ENCODE measurements at regions not wholly inside any gene's neighbourhood (a gene's known extent, or its start where the extent isn't known, plus 50 kb on each side); places are given as distances from the start of the nearest gene placed in this dataset.

- DNase-seq (peak; percentile 3), ATAC-seq (ENCODE audit: insufficient read depth, low read depth) (no peak)
- Histone ChIP-seq H3K9ac (ENCODE audit: low read depth, low read length) (no peak overlapping the region), H3K27ac (ENCODE audit: low read length) (no peak overlapping the region), H3K27me3 (ENCODE audit: insufficient read depth, low read length, poor library complexity) (no peaks in the 10 kb centered on the region), H3K4me1 (ENCODE audit: insufficient read depth, low read length) (0 out of 2 replicates have a peak, but pooled peaks cover 3% of the 10 kb centered on the region), H3K4me3 (ENCODE audit: low read depth in 1 of 2, low read length in 2 of 2) (no peak overlapping the region), H3K36me3 (ENCODE audit: insufficient read depth, low read length) (no peaks in the 10 kb centered on the region), H3K4me2 (ENCODE audit: insufficient read depth, low read length) (no peak overlapping the region), H4K20me1 (ENCODE audit: insufficient read depth, low read length) (no peaks in the 10 kb centered on the region), H3K9me3 (ENCODE audit: insufficient read depth, low read length, severe bottlenecking) (no peaks in the 10 kb centered on the region), H2AFZ (ENCODE audit: low read depth, low read length) (no peak overlapping the region), H3K79me2 (ENCODE audit: insufficient read depth, low read length) (no peaks in the 10 kb centered on the region)
- TF ChIP-seq CTCF (IDR thresholded peaks at IDR 0.05; ENCODE audit: borderline replicate concordance, extremely low read depth, low read length, poor library complexity, severe bottlenecking) (peak; percentile 31), EZH2 (IDR thresholded peaks at IDR 0.05; ENCODE audit: borderline replicate concordance, low read depth, low read length, severe bottlenecking) (no peak)
Measured at GRCh38 chrY:15360471-15360870, 836.1 kb downstream of the NLGN4Y start.

- DNase-seq: no peak
- H3K9me3 ChIP-seq (ENCODE audit: insufficient read depth, low read length, severe bottlenecking): no peaks in the 10 kb centered on the region
- no peak overlapping the region for H2AFZ ChIP-seq (ENCODE audit: low read depth, low read length)
- no peaks in the 10 kb centered on the region for H4K20me1 ChIP-seq (ENCODE audit: insufficient read depth, low read length)
- no peak for TF ChIP-seq EZH2 (IDR thresholded peaks at IDR 0.05; ENCODE audit: borderline replicate concordance, low read depth, low read length, severe bottlenecking)
- TF ChIP-seq CTCF (IDR thresholded peaks at IDR 0.05; ENCODE audit: borderline replicate concordance, extremely low read depth, low read length, poor library complexity, severe bottlenecking): no peak
- H3K36me3 ChIP-seq (ENCODE audit: insufficient read depth, low read length): no peaks in the 10 kb centered on the region
- H3K27me3 ChIP-seq (ENCODE audit: insufficient read depth, low read length, poor library complexity): no peaks in the 10 kb centered on the region
- no peak overlapping the region for H3K4me2 ChIP-seq (ENCODE audit: insufficient read depth, low read length)
- ATAC-seq (ENCODE audit: insufficient read depth, low read depth): no peak
- H3K79me2 ChIP-seq (ENCODE audit: insufficient read depth, low read length): no peaks in the 10 kb centered on the region
- H3K4me3 ChIP-seq (ENCODE audit: low read depth in 1 of 2, low read length in 2 of 2): no peak overlapping the region
- H3K27ac ChIP-seq (ENCODE audit: low read length): no peak overlapping the region
- no peaks in the 10 kb centered on the region for H3K4me1 ChIP-seq (ENCODE audit: insufficient read depth, low read length)
- H3K9ac ChIP-seq (ENCODE audit: low read depth, low read length): no peak overlapping the region
Measured at GRCh38 chrY:15364996-15365395, 840.7 kb downstream of the NLGN4Y start.

GRCh38 chrY:15368786-15369185, 844.5 kb downstream of the NLGN4Y start:
- DNase-seq (no peak), ATAC-seq (ENCODE audit: insufficient read depth, low read depth) (no peak)
- Histone ChIP-seq H3K27me3 (ENCODE audit: insufficient read depth, low read length, poor library complexity) (no peaks in the 10 kb centered on the region), H3K4me1 (ENCODE audit: insufficient read depth, low read length) (no peaks in the 10 kb centered on the region), H3K9me3 (ENCODE audit: insufficient read depth, low read length, severe bottlenecking) (no peaks in the 10 kb centered on the region), H4K20me1 (ENCODE audit: insufficient read depth, low read length) (no peaks in the 10 kb centered on the region), H3K4me3 (ENCODE audit: low read depth in 1 of 2, low read length in 2 of 2) (no peak overlapping the region), H3K27ac (ENCODE audit: low read length) (no peak overlapping the region), H3K9ac (ENCODE audit: low read depth, low read length) (no peak overlapping the region), H2AFZ (ENCODE audit: low read depth, low read length) (no peak overlapping the region), H3K36me3 (ENCODE audit: insufficient read depth, low read length) (no peaks in the 10 kb centered on the region), H3K4me2 (ENCODE audit: insufficient read depth, low read length) (no peak overlapping the region), H3K79me2 (ENCODE audit: insufficient read depth, low read length) (no peaks in the 10 kb centered on the region)
- TF ChIP-seq EZH2 (IDR thresholded peaks at IDR 0.05; ENCODE audit: borderline replicate concordance, low read depth, low read length, severe bottlenecking) (no peak), CTCF (IDR thresholded peaks at IDR 0.05; ENCODE audit: borderline replicate concordance, extremely low read depth, low read length, poor library complexity, severe bottlenecking) (no peak)

- no peaks in the 10 kb centered on the region for H3K79me2 ChIP-seq (ENCODE audit: insufficient read depth, low read length)
- H4K20me1 ChIP-seq (ENCODE audit: insufficient read depth, low read length): no peaks in the 10 kb centered on the region
- H3K4me1 ChIP-seq (ENCODE audit: insufficient read depth, low read length): no peaks in the 10 kb centered on the region
- H3K4me2 ChIP-seq (ENCODE audit: insufficient read depth, low read length): no peak overlapping the region
- TF ChIP-seq EZH2 (IDR thresholded peaks at IDR 0.05; ENCODE audit: borderline replicate concordance, low read depth, low read length, severe bottlenecking): no peak
- no peak for TF ChIP-seq CTCF (IDR thresholded peaks at IDR 0.05; ENCODE audit: borderline replicate concordance, extremely low read depth, low read length, poor library complexity, severe bottlenecking)
- no peaks in the 10 kb centered on the region for H3K9me3 ChIP-seq (ENCODE audit: insufficient read depth, low read length, severe bottlenecking)
- no peak overlapping the region for H2AFZ ChIP-seq (ENCODE audit: low read depth, low read length)
- no peaks in the 10 kb centered on the region for H3K27me3 ChIP-seq (ENCODE audit: insufficient read depth, low read length, poor library complexity)
- ATAC-seq (ENCODE audit: insufficient read depth, low read depth): no peak
- DNase-seq: no peak
- H3K27ac ChIP-seq (ENCODE audit: low read length): no peak overlapping the region
- no peak overlapping the region for H3K9ac ChIP-seq (ENCODE audit: low read depth, low read length)
- no peak overlapping the region for H3K4me3 ChIP-seq (ENCODE audit: low read depth in 1 of 2, low read length in 2 of 2)
- no peaks in the 10 kb centered on the region for H3K36me3 ChIP-seq (ENCODE audit: insufficient read depth, low read length)
Measured at GRCh38 chrY:15385178-15385577, 860.8 kb downstream of the NLGN4Y start.
